ENCODE measurements at regions not wholly inside any gene's neighbourhood (a gene's known extent, or its start where the extent isn't known, plus 50 kb on each side); places are given as distances from the start of the nearest gene placed in this dataset.

DNA sequence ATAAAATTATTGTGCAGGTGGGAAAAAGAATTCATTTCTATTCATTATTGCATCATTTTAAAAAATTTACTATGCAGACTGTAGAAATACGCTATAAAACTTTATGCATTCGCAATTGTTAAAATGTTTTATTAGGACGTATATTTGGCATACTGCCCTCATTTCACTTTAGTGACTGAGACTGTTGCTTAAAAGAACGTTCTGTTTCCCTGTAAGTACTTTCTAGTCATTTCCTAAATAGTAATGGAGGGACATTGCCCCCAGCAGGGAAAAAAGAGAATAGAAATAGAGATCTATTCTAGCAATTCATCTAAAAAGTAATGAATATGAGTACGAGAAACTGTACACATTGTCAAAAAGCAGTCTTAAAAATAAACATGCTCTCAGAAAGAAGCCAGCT is 1295.8 kb upstream of the TENM3 start:
- TF ChIP-seq, protein P1, sequence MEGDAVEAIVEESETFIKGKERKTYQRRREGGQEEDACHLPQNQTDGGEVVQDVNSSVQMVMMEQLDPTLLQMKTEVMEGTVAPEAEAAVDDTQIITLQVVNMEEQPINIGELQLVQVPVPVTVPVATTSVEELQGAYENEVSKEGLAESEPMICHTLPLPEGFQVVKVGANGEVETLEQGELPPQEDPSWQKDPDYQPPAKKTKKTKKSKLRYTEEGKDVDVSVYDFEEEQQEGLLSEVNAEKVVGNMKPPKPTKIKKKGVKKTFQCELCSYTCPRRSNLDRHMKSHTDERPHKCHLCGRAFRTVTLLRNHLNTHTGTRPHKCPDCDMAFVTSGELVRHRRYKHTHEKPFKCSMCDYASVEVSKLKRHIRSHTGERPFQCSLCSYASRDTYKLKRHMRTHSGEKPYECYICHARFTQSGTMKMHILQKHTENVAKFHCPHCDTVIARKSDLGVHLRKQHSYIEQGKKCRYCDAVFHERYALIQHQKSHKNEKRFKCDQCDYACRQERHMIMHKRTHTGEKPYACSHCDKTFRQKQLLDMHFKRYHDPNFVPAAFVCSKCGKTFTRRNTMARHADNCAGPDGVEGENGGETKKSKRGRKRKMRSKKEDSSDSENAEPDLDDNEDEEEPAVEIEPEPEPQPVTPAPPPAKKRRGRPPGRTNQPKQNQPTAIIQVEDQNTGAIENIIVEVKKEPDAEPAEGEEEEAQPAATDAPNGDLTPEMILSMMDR (IDR thresholded peaks at IDR 0.05; ENCODE audit: insufficient read depth, low read depth, low read length), result no peak
- DNase-seq (ENCODE audit: low read depth), result no peak
- H3K4me3 ChIP-seq (ENCODE audit: low read depth, low read length), result no peak overlapping the region

DNA sequence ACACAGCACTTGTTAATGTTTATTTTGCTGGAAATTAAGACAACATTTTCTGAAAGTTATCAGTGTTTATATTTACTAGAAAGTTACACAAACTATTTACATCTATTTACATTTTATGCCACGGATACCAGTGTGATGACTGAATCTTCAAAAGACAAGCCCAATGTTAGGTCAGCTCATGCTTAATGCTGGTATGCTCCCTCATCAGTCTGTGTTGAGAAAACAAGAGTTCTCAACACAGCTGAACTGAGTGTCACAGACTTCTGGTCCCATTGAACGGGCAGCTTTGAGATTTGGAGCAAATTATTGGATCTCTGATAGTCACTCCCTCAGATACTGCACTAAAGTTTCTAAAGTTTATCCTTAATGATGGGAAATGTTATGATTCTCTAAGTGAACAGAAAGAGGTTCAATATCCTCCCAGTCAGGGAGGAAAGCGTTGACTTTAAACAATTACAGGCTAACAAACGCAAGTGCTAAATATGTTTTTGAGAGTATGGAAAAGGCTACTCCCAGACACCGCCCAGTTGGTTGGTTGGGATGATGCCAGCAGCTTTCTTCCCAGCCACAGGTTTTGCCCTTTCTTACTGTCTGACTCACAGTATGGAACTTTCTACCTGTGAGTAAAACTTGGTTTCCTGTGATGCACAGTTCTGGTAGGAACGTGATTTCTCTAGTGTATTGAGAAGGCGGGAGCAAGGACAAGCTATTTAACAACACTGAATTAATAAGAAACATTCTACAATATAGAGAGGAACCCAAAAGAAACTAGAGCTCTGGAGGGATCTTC is 1293.6 kb upstream of the TENM3 start:
- TF ChIP-seq, protein P1 (IDR thresholded peaks at IDR 0.05; ENCODE audit: insufficient read depth, low read depth, low read length), result no peak
- no peak for DNase-seq (ENCODE audit: low read depth)
- no peak overlapping the region for H3K4me3 ChIP-seq (ENCODE audit: low read depth, low read length)

DNA sequence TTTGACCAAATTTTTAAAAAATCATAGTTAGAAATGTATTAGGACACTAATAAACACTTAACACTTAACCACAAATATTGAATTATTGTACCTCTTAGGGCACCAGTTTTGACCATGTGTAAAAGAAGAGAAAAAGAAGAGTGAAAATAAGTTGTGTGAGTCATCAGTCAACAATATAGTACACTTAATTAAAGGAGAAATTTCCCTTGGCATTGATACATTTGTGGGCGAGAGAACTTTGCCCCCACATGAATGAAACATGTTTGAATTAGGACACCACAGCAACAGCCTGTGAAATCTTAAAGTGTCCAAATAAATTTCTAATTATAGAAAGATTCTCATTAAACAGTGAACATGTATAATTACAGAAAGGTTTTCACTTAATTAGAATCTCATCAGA is 1292.8 kb upstream of the TENM3 start:
- no peak overlapping the region for H3K4me3 ChIP-seq (ENCODE audit: low read depth, low read length)
- DNase-seq (ENCODE audit: low read depth), result no peak
- TF ChIP-seq, protein P1 (IDR thresholded peaks at IDR 0.05; ENCODE audit: insufficient read depth, low read depth, low read length), result no peak

DNA sequence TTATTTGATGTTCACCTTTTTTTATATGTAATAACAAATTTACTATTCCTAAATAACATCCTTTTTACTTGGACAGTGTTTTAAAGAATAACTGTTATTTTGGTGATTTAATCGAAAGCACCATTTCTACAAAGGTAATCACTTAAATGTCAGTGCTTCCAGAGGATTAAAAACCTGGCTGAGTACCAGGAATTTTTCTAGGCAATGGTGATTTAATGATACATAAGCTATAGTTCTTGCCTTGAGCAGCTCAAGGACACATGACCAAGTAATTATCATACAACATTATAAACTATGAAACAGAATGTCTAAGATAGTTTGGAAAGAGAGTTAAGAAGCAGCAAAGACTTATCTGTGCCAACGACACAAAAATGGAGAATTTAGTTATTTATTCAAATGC is 1291.9 kb upstream of the TENM3 start:
- TF ChIP-seq, protein P1 (IDR thresholded peaks at IDR 0.05; ENCODE audit: insufficient read depth, low read depth, low read length), result no peak
- no peak for DNase-seq (ENCODE audit: low read depth)
- H3K4me3 ChIP-seq (ENCODE audit: low read depth, low read length), result no peak overlapping the region

DNA sequence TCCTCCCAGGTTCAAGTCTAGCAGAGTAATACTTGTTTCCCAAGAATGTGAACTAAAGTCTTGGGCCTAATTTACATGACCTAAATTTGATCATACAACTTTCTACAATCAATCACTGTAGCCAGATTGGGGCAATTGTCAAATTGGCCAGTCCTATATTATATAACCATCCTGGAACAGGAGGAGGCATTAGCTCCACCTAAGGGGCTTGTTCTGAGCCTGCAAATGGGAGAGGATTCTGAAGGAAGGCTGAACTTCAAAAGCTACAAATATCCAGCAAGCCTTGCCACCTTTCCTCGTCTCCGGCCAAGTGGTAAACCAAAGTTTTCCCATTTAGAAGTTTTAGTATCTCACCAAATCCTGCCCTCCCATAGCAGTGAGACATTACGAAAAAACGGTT is 1289.6 kb upstream of the TENM3 start:
- TF ChIP-seq, protein P1 (IDR thresholded peaks at IDR 0.05; ENCODE audit: insufficient read depth, low read depth, low read length), result no peak
- H3K4me3 ChIP-seq (ENCODE audit: low read depth, low read length), result no peak overlapping the region
- DNase-seq (ENCODE audit: low read depth), result no peak

DNA sequence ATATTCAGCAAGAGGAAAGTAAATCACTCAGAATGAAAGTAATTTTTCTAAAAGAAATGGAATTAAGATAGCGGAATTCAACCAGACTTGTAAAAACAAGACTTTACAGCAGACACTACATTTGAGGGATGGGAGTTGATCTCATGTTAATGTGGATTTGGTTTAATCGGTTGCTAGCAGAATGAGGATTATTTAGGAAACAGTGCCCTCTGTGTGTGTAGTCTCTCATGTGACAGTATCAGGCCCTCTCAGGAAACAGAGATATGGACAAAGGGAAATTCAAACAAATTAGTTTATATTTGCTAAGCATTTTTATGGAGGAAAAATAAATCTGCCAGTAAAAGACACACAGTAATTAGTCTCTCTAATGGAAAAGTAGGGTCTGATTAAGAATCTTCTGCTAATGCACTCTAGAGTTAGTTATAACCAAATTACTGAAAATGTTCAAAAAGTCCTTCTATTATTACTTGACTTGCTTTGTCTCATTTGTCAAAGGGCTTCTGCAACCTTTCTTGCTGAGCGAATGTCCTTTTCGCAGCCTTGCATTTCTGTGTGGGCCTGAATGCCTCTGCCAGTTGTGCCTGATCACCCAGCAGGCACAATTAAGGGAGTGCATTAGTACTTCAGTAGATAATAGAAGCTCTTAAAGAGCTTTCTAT is 1282.3 kb upstream of the TENM3 start:
- TF ChIP-seq, protein P1 (IDR thresholded peaks at IDR 0.05; ENCODE audit: insufficient read depth, low read depth, low read length), result no peak

More for the DNA sequence above, 1282.3 kb upstream of the TENM3 start:
- DNase-seq (ENCODE audit: low read depth), result no peak
- H3K4me3 ChIP-seq (ENCODE audit: low read depth, low read length), result no peak overlapping the region
